ENCODE measurements at regions not wholly inside any gene's neighbourhood (a gene's known extent, or its start where the extent isn't known, plus 50 kb on each side); places are given as distances from the start of the nearest gene placed in this dataset.
A peak's percentile ranks its signal among the peaks of the same experiment; 100 is the strongest.

GRCh38 chr20:56835829-56836550 lies 206.9 kb downstream of the TFAP2C start:
- DNase-seq (ENCODE audit: low spot score) = no peak

- DNase-seq (ENCODE audit: low spot score) = no peak
Observed at GRCh38 chr20:56839222-56839621, 210.1 kb downstream of the TFAP2C start.

GRCh38 chr20:56839786-56840185 lies 210.7 kb downstream of the TFAP2C start:
- no peak for DNase-seq (ENCODE audit: low spot score)

- DNase-seq (ENCODE audit: low spot score) = no peak
Observed at GRCh38 chr20:56840716-56841261, 211.7 kb downstream of the TFAP2C start.

GRCh38 chr20:56841346-56841908 lies 212.3 kb downstream of the TFAP2C start:
- DNase-seq (ENCODE audit: low spot score) = no peak

DNA sequence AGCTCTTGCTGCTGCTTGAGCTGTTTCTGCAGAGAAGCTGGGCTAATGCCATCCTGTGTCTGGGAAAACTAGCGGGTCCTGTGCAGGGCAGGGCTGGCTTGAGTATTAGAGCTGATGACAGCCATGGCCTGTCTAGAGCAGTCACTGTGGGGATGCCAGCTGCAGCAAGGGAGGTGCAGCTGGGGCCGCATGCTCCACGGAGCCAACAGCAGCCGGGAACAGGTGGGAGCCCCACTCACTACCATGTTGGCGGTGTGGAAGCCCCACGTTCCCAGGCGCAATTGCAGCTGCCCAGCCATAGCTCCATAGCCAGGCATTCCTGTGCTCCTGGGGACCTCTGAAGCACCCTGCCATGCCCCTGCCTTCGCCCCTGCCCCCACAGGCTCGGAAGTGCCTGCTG lies 212.9 kb downstream of the TFAP2C start:
- DNase-seq (ENCODE audit: low spot score) = no peak

- DNase-seq (ENCODE audit: low spot score) = no peak
Observed at GRCh38 chr20:56843386-56843785, 214.3 kb downstream of the TFAP2C start.

- DNase-seq (ENCODE audit: low spot score) = peak; percentile 28
Observed at GRCh38 chr20:56843817-56844216, 214.7 kb downstream of the TFAP2C start.

DNA sequence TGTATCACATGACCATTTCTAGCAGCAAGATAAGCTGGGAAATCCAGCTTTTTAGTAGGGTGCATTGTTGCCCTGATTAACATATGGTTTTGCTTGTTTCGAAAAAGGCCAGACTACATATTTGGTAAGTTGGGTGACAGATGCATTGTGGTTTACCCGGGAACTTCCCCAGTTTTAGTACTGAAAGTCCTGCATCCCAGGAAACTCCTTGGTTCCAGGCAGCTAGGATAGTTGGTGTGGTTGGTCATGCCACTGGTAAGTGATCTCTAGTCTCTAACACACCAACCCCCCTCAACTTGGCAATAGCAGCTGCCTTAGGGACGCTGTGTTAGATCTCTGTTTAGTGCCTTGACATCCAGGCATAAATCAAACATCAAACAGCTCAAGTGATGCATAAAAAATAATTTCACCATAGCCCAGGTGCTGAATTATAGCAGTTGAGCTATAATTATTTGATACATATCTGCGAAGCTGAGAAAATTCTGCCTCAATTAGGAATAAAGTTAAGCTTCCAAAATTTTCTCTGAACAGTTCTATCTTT lies 216.5 kb downstream of the TFAP2C start:
- DNase-seq (ENCODE audit: low spot score) = no peak

DNA sequence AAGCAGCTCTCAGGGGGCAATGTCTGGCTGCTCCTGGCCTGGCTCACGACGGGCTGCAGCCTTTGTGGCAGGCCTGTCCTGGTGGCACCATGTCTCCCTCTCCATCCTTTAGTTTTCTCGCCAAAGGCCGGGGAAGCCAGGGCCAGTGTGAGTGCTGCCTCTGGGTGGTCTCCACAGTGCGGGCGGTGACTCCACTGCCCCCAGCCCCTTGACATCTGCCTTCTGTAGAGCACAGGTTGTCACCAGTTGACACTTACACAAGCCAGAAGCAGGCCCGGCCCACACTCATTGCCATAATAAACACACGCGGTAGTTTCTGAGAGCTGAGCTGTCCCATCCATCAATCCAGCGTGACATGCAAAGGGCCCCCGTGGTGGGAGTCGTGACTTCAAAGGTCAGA lies 219.5 kb downstream of the TFAP2C start:
- DNase-seq (ENCODE audit: low spot score) = no peak

GRCh38 chr20:56851552-56851951 lies 222.4 kb downstream of the TFAP2C start:
- no peak for DNase-seq (ENCODE audit: low spot score)

DNA sequence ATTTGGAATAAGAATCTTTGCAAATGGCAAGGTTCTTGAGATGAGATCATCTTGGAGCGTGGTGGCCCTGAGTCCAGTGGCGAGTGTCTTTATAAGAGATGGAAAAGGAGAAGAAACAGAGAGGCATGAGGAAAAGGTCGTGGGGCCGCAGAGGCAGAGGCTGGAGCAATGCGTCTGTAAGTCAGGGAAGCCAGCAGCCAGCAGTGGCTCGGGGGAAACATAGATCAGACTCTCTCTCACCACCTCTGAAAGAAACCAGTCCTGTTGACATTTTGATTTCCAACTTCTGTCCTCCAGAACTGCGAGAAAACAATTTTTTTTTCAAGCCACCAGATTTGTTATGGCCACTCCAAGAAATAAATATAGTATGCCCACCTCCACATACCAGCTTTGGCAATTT lies 226.6 kb downstream of the TFAP2C start:
- no peak for DNase-seq (ENCODE audit: low spot score)

DNA sequence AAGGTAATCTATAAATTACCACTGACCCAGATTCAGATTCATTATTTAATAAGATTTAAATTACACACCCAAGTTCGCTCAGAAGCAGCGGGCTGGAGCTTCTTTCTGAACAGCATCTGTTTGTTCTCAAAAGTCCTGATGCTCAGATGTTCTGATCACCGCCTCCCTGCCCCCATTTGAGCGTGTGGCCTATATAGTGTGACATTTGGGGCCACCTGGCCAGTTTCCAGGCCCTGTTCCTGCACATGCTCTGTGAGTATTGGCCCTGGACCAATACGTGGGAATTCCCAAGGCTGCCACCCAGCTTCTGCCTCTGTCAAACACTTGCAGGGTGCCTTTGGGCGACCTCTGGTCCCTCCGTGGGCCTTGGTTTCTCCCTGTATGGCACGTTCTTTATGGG lies 228.8 kb downstream of the TFAP2C start:
- DNase-seq (ENCODE audit: low spot score) = no peak

DNA sequence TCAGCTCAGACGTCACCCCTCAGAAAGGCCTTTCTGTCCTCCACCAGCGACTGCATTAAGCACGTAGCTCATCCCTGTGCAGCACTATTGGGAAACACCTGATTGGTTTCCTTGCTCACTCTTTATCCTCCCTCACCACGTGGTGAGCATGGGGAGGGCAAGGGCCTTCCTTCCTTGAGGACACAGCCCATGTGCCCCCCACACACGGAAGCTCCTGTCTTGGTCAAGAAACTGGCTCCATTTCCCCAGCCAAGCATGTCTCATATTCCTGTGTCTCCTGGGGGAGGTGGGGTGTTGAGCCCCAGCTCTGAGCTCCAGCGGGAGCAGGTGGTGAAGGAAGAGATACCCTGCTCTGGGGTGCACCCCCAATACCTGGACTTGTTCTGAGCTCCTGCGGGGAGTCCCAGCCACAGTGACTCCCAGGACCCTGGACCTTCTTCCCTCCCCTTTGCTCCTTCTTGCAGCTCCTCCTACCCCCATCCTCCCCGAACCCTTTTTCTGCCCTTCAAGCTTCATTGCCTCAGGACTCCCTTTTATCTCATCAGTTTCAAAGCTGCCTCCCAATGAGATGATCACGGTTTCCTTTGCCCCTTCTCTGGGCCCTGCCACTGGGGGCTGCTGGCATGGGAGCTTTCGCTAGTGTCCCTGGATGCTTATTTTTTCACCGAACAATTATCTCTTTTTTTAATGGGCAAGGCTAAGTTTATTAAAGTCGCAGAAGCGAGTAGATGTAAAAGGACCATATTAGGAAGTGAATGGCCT lies 230.1 kb downstream of the TFAP2C start:
- no peak for DNase-seq (ENCODE audit: low spot score)

GRCh38 chr20:56859801-56860261 lies 230.7 kb downstream of the TFAP2C start:
- DNase-seq (ENCODE audit: low spot score) = no peak

GRCh38 chr20:56860413-56860812 lies 231.3 kb downstream of the TFAP2C start:
- DNase-seq (ENCODE audit: low spot score) = no peak

- no peak for DNase-seq (ENCODE audit: low spot score)
Observed at GRCh38 chr20:56861590-56861989, 232.5 kb downstream of the TFAP2C start.

DNA sequence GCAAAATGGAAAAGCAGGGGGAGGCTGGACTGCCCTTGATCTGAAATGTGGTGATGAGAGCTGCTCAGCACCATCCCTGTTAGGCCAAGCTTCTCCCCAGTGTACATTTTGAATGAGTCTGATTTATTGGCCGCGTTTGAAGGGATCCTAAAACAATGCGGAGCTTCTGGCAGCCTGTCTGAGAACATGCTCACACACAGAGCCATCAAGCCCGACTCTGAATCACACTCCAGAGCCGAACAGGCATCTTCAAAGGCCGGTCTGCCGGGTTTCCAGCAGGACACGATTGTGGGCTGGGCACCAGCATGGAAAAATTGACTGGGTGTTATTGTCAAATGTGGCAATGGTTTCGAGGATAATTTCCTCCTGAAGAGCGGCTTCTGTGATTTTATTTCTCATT lies 235.9 kb downstream of the TFAP2C start:
- no peak for DNase-seq (ENCODE audit: low spot score)

DNA sequence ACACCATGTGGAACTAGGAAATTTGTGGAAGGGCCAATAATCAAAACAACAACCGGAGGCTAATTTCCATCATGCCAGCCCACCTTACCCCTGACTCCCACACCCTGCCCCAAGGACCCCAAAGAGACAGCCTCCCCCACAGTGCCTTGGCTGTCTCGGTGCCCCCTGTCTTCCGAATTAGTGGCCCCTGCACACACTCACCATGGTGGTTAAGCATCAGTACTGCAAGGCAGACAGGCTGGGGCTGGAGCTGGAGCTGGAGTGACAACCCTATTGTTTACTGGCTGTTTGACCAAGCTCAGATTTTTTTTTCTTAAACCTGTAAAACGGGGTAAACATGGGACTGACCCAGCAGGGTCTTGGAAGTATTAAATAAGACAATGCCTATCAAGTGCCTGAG lies 238.0 kb downstream of the TFAP2C start:
- DNase-seq (ENCODE audit: low spot score) = no peak

GRCh38 chr20:56868746-56869145 lies 239.6 kb downstream of the TFAP2C start:
- no peak for DNase-seq (ENCODE audit: low spot score)

GRCh38 chr20:56870271-56870670 lies 241.2 kb downstream of the TFAP2C start:
- DNase-seq (ENCODE audit: low spot score) = no peak

DNA sequence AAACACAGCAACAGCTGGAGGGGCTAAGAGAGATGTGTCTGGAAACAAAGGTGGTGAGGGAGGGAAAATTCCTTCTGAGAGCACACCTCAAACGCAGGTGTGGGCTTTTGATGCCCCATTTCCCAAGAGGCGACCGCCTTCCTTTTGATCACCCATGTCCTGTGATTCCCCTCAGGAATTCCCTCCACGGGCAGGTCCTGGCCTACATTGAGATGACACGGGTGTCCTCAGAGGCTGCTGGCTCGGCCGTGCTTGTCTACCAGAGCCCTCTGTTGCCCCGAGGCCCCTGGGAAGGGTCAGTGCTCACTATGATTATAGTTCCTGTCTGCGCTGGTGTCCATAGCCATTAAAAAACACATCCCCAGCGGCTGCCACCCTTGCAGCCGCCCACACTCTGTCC lies 242.6 kb downstream of the TFAP2C start:
- no peak for DNase-seq (ENCODE audit: low spot score)

All from COLO829 (cell line).